HG03159 (cell line): ENCODE measurements at regions not wholly inside any gene's neighbourhood (a gene's known extent, or its start where the extent isn't known, plus 50 kb on each side); places are given as distances from the start of the nearest gene placed in this dataset.

ENCODE experiments used
- ATAC-seq: cut with Tn5 transposase; IDR thresholded peaks from one replicate; pipeline ENCODE4 v1.9.1; 2021; ENCODE audit warnings: mild to moderate bottlenecking, moderate library complexity; ENCODE audit not compliant: unreplicated experiment

DNA sequence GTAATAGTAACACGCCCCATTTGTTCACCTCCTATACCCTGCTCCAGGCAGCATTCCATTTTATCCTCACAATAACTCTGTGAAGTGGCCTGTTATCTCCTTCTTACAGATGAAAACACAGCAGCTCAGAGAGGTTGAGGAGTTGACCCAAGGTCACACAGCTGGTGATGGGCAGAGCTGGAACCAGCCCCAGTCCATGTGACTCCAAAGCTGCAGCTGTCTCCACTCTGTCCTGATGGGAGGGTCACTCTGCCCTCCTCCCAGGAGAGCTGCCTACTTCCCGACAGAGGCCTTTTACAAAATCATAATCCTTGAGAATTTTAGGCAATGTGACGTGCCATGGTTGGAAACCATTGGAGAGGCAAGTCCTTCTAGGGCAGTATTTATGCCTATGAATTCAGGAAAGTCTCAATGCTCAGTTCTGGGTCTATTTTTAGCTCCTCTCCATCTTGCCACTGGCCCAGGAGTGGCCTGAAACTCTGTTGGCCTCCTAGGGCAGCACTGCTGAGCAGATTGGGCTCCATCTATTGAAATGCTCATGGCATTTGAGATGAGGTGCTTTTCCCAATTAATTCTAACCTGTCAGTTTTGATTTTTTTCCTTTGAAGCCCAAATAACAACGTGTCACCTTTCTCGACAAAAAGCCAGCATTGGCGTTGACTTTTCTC is 50.1 kb upstream of the KCNK12 start:
- ATAC-seq = no peak
